IMR-90 (cell line): ENCODE measurements at regions not wholly inside any gene's neighbourhood (a gene's known extent, or its start where the extent isn't known, plus 50 kb on each side); places are given as distances from the start of the nearest gene placed in this dataset.

Experiments used
- ATAC-seq: fragments of 200-7000 bp; cut with Tn5 transposase; 2 replicates; pipeline ENCODE4 v1.9.1; 2020; ENCODE audit warnings: low read depth, mild to moderate bottlenecking, moderate library complexity
- BruUV-seq: library from RNA; stranded (reverse); fragments of 400-500 nt; replicated peaks from 2 replicates; lab custom pipeline; 2021; lab: Mats Ljungman, UMichigan
- CTCF ChIA-PET: fragments of 300-600 bp; formaldehyde crosslinking; extraction: SDS; loops from one replicate; lab custom pipeline; 2021; ENCODE audit warnings: antibody characterized with exemption; lab: Yijun Ruan, JAX
- POLR2A ChIA-PET: fragments of 300-600 bp; sonication (Branson Sonifier 250); formaldehyde crosslinking; loops from one replicate; lab custom pipeline; 2022; ENCODE audit warnings: antibody characterized with exemption; ENCODE audit not compliant: unreplicated experiment; lab: Charles Lee
- DNase-seq: peaks from one replicate; pipeline ENCODE4 v3.0.0; 2013
- H2AFZ ChIP-seq: replicated peaks from 2 replicates; pipeline ENCODE3; 2013; ENCODE audit warnings: low read length, mild to moderate bottlenecking; ENCODE audit not compliant: poor library complexity
- H2AK5ac ChIP-seq: 2 replicates; pipeline ENCODE4 v1.6.1; 2013; ENCODE audit warnings: low read depth, low read length, inconsistent platforms
- H2AK9ac ChIP-seq: replicated peaks from 2 replicates; pipeline ENCODE3; 2013; ENCODE audit warnings: mild to moderate bottlenecking, low read depth, low read length, moderate library complexity; ENCODE audit not compliant: poor library complexity
- H2BK120ac ChIP-seq: 2 replicates; pipeline ENCODE4 v1.6.1; 2013; ENCODE audit warnings: low read depth, low read length, inconsistent platforms
- H2BK15ac ChIP-seq: 3 replicates; pipeline ENCODE4 v1.6.1; 2013; ENCODE audit warnings: low read depth, low read length, inconsistent platforms
- H2BK20ac ChIP-seq: 2 replicates; pipeline ENCODE4 v1.6.1; 2013; ENCODE audit warnings: low read depth, mild to moderate bottlenecking, inconsistent platforms, low read length, moderate library complexity
- H2BK5ac ChIP-seq: 2 replicates; pipeline ENCODE4 v1.6.1; 2013; ENCODE audit warnings: mild to moderate bottlenecking, low read depth, low read length, inconsistent platforms; ENCODE audit not compliant: poor library complexity, severe bottlenecking
- H3K14ac ChIP-seq: replicated peaks from 2 replicates; pipeline ENCODE4 v1.6.1; 2013; ENCODE audit warnings: low read depth, low read length, inconsistent platforms
- H3K18ac ChIP-seq: 2 replicates; pipeline ENCODE4 v1.6.1; 2013; ENCODE audit warnings: low read depth, low read length, control low read depth
- H3K23ac ChIP-seq: 2 replicates; pipeline ENCODE4 v1.6.1; 2013; ENCODE audit warnings: low read depth, low read length, inconsistent platforms
- H3K27ac ChIP-seq: 2 replicates; pipeline ENCODE4 v1.5.1; 2013; ENCODE audit warnings: mild to moderate bottlenecking, control low read depth, low read length; ENCODE audit not compliant: insufficient read depth
- H3K27me3 ChIP-seq: 2 replicates; pipeline ENCODE4 v1.6.1; 2013; ENCODE audit warnings: low read length; ENCODE audit not compliant: control insufficient read depth, insufficient read depth
- H3K36me3 ChIP-seq: 2 replicates; pipeline ENCODE4 v1.6.1; 2013; ENCODE audit warnings: low read length, mixed read lengths; ENCODE audit not compliant: control insufficient read depth, insufficient read depth
- H3K4ac ChIP-seq: 2 replicates; pipeline ENCODE4 v1.6.1; 2013; ENCODE audit warnings: low read depth, low read length, inconsistent platforms
- H3K4me1 ChIP-seq: 2 replicates; pipeline ENCODE4 v1.6.1; 2013; ENCODE audit warnings: low read length, mixed read lengths; ENCODE audit not compliant: control insufficient read depth, insufficient read depth
- H3K4me2 ChIP-seq: 2 replicates; pipeline ENCODE4 v1.6.1; 2013; ENCODE audit warnings: low read depth, mild to moderate bottlenecking, control low read depth, low read length, moderate library complexity
- H3K4me3 ChIP-seq: 2 replicates; pipeline ENCODE4 v1.5.1; 2013; ENCODE audit warnings: low read depth, mild to moderate bottlenecking, control low read depth, low read length, moderate library complexity; ENCODE audit not compliant: insufficient read depth
- H3K56ac ChIP-seq: 2 replicates; pipeline ENCODE4 v1.6.1; 2013; ENCODE audit warnings: low read length, inconsistent platforms; ENCODE audit not compliant: insufficient read depth; ENCODE audit errors: extremely low read depth
- H3K79me1 ChIP-seq, 2 experiments: 2 replicates each; pipeline ENCODE4 v1.6.1; 2013; ENCODE audit warnings: low read length in 2 of 2, inconsistent platforms in 1 of 2, low read depth in 1 of 2
- H3K9ac ChIP-seq: 2 replicates; pipeline ENCODE4 v1.6.1; 2013; ENCODE audit warnings: low read depth, low read length, control low read depth
- H3K9me1 ChIP-seq: 2 replicates; pipeline ENCODE4 v1.6.1; 2013; ENCODE audit warnings: low read length, inconsistent platforms; ENCODE audit not compliant: insufficient read depth
- H3K9me3 ChIP-seq: 2 replicates; pipeline ENCODE4 v1.6.1; 2013; ENCODE audit warnings: low read length; ENCODE audit not compliant: control insufficient read depth, insufficient read depth
- H4K20me1 ChIP-seq: 2 replicates; pipeline ENCODE4 v1.6.1; 2013; ENCODE audit warnings: low read length, inconsistent platforms; ENCODE audit not compliant: insufficient read depth
- H4K5ac ChIP-seq: 2 replicates; pipeline ENCODE4 v1.6.1; 2013; ENCODE audit warnings: mild to moderate bottlenecking, low read depth, low read length, control low read depth
- H4K8ac ChIP-seq, 2 experiments: 2 replicates each; pipeline ENCODE4 v1.6.1; 2013; ENCODE audit warnings: low read depth in 2 of 2, low read length in 2 of 2, control low read depth in 1 of 2, inconsistent platforms in 1 of 2
- H4K91ac ChIP-seq: 2 replicates; pipeline ENCODE4 v1.6.1; 2013; ENCODE audit warnings: low read depth, low read length, inconsistent platforms; ENCODE audit not compliant: insufficient read depth
- BHLHE40 ChIP-seq: fragments of 150-350 bp; IDR thresholded peaks from 2 replicates; pipeline ENCODE4 v1.6.1; 2016; ENCODE audit warnings: mild to moderate bottlenecking, low read depth, low read length
- CEBPB ChIP-seq: IDR thresholded peaks from 2 replicates; pipeline ENCODE4 v1.6.1; 2012; ENCODE audit warnings: low read depth, low read length, improper control_type of control experiment
- CHD1 ChIP-seq: IDR thresholded peaks from 2 replicates; pipeline ENCODE4 v1.6.1; 2012; ENCODE audit warnings: low read depth, low read length, improper control_type of control experiment
- MAFK ChIP-seq: IDR thresholded peaks from 2 replicates; pipeline ENCODE4 v1.6.1; 2012; ENCODE audit warnings: low read depth, low read length, improper control_type of control experiment
- MAZ ChIP-seq: IDR thresholded peaks from 2 replicates; pipeline ENCODE4 v1.6.1; 2012; ENCODE audit warnings: low read depth, mild to moderate bottlenecking, low read length, improper control_type of control experiment, moderate library complexity, borderline replicate concordance
- MXI1 ChIP-seq: IDR thresholded peaks from 2 replicates; pipeline ENCODE4 v1.6.1; 2012; ENCODE audit warnings: low read depth, mild to moderate bottlenecking, low read length, moderate library complexity, borderline replicate concordance
- NFE2L2 ChIP-seq: fragments of 150-350 bp; IDR thresholded peaks from 2 replicates; pipeline ENCODE4 v1.6.1; 2016; ENCODE audit warnings: low read depth, mild to moderate bottlenecking, low read length
- POLR2A ChIP-seq: IDR thresholded peaks from 2 replicates; pipeline ENCODE4 v1.6.1; 2012; ENCODE audit warnings: mild to moderate bottlenecking, low read depth, low read length
- RAD21 ChIP-seq: IDR thresholded peaks from 2 replicates; pipeline ENCODE4 v1.6.1; 2012; ENCODE audit warnings: low read length, improper control_type of control experiment
- RCOR1 ChIP-seq: IDR thresholded peaks from 2 replicates; pipeline ENCODE4 v1.6.1; 2012; ENCODE audit warnings: mild to moderate bottlenecking, low read length, improper control_type of control experiment; ENCODE audit not compliant: insufficient replicate concordance
- RFX5 ChIP-seq: IDR thresholded peaks from 2 replicates; pipeline ENCODE4 v1.8.0; 2012; ENCODE audit warnings: low read depth, mild to moderate bottlenecking, low read length, moderate library complexity
- SMC3 ChIP-seq: fragments of 150-350 bp; IDR thresholded peaks from 2 replicates; pipeline ENCODE4 v1.6.1; 2016; ENCODE audit warnings: low read depth, mild to moderate bottlenecking, antibody characterized with exemption, low read length, moderate library complexity
- WGBS, 2 experiments: methylation state at CpG; one replicate each; pipeline versions ENCODE4 v1.1.5 to v1.1.7; 2013; ENCODE audit warnings: missing lambda C conversion rate in 2 of 2; ENCODE audit not compliant: insufficient read length in 1 of 2; ENCODE audit errors: extremely low coverage in 2 of 2; 5-methylcytosine and 5-hydroxymethylcytosine counted together
- dilution Hi-C: fragments of 300-500 bp; cut with HindIII; formaldehyde crosslinking; loops from one replicate; pipeline ENCODE4 v1.14.3; 2018; ENCODE audit warnings: low sequenced_read_pairs; ENCODE audit not compliant: unreplicated experiment
- in situ Hi-C: fragments of 300-500 bp; cut with MboI; formaldehyde crosslinking; loops from 3 replicates; pipeline ENCODE4 v1.14.3; 2019; ENCODE audit warnings: low sequenced_read_pairs, inconsistent platforms, mixed read lengths
- intact Hi-C: fragments of 100-400 bp; cut with micrococcal nuclease; formaldehyde crosslinking; loops from 2 replicates; pipeline ENCODE4 v1.10.0; 2022
- TF ChIP-seq, protein P1 (sequence below): fragments of 150-350 bp; IDR thresholded peaks from 2 replicates; pipeline ENCODE4 v1.6.1; 2016; ENCODE audit warnings: low read depth, mild to moderate bottlenecking, low read length, moderate library complexity, borderline replicate concordance

DNA sequence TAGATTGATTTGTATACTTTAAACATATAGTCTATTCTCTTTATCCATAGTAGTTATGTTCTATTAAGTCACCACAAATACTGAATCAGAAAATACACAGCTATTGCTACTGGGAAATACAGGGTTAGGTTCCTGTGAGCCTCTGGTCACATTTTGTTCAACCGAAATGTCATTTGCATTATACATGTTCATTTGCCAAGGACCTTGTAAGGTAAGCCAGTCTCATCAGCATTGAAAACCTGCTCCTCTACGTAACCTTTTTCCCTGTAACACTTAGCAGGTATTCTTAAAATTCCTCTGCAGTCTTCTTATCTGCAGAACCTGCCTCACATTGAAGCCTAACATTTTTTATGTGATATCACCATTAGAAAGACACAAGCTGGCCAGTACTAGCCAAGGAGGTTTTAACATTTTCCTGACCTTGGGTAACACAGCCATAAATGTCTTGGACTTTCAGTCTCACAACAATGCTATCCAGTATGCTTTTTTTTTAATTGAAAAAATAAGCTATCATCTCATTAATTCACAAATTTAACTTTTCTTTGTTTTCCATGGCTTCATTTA lies 765.7 kb upstream of the IGFBP7 start:
- DNase-seq (no peak), ATAC-seq (no peak)
- TF ChIP-seq MAFK, result no peak
- TF ChIP-seq RCOR1, result no peak
- TF ChIP-seq POLR2A, result no peak
- no peak for TF ChIP-seq MXI1
- TF ChIP-seq RFX5, result no peak
- no peak for TF ChIP-seq SMC3
- no peak for TF ChIP-seq CEBPB
- TF ChIP-seq CHD1, result no peak
- no peak for TF ChIP-seq MAZ
- TF ChIP-seq RAD21, result no peak
- TF ChIP-seq BHLHE40, result no peak
- TF ChIP-seq, protein P1, sequence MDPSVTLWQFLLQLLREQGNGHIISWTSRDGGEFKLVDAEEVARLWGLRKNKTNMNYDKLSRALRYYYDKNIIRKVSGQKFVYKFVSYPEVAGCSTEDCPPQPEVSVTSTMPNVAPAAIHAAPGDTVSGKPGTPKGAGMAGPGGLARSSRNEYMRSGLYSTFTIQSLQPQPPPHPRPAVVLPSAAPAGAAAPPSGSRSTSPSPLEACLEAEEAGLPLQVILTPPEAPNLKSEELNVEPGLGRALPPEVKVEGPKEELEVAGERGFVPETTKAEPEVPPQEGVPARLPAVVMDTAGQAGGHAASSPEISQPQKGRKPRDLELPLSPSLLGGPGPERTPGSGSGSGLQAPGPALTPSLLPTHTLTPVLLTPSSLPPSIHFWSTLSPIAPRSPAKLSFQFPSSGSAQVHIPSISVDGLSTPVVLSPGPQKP, result no peak
- TF ChIP-seq NFE2L2, result no peak
- H3K27ac ChIP-seq, result no peak overlapping the region
- no peak overlapping the region for H2AK9ac ChIP-seq
- no peak overlapping the region for H2BK15ac ChIP-seq
- no peak overlapping the region for H4K91ac ChIP-seq
- CTCF ChIA-PET, result no interaction called here
- no peaks in the 10 kb centered on the region for H3K4me1 ChIP-seq
- no peak overlapping the region for H3K18ac ChIP-seq
- H3K4me2 ChIP-seq, result no peak overlapping the region
- POLR2A ChIA-PET, result no interaction called here
- no peaks in the 10 kb centered on the region for H3K79me1 ChIP-seq
- in situ Hi-C loops (no loop called here), dilution Hi-C loops (no loop called here), intact Hi-C loops (no loop called here)
- H3K36me3 ChIP-seq, result no peaks in the 10 kb centered on the region
- H2AFZ ChIP-seq, result no peak overlapping the region
- H3K4me3 ChIP-seq, result no peak overlapping the region
- no peak overlapping the region for H3K23ac ChIP-seq
- no peak overlapping the region for H3K14ac ChIP-seq
- H2BK5ac ChIP-seq, result no peak overlapping the region
- no peak overlapping the region for H3K9ac ChIP-seq
- no peaks in the 10 kb centered on the region for H3K27me3 ChIP-seq
- H2BK20ac ChIP-seq, result no peak overlapping the region
- BruUV-seq, result no TSS peak
- no peak overlapping the region for H4K5ac ChIP-seq
- WGBS, 2 experiments, result 67% methylated on average over 1 of the region's 2 CpGs; no CpG with 5 or more reads in 1 of the 2 experiments
- H3K56ac ChIP-seq, result no peak overlapping the region
- H2AK5ac ChIP-seq, result no peak overlapping the region
- H4K20me1 ChIP-seq, result no peaks in the 10 kb centered on the region
- no peaks in the 10 kb centered on the region for H3K9me1 ChIP-seq
- peaks cover 4% of the 10 kb centered on the region for H3K9me3 ChIP-seq
- no peak overlapping the region for H4K8ac ChIP-seq
- no peak overlapping the region for H3K4ac ChIP-seq
- H2BK120ac ChIP-seq, result no peak overlapping the region
